K562 (cell line): ENCODE measurements at regions not wholly inside any gene's neighbourhood (a gene's known extent, or its start where the extent isn't known, plus 50 kb on each side); places are given as distances from the start of the nearest gene placed in this dataset.

Source experiments
- ATAC-seq: fragments of 200-7000 bp; cut with Tn5 transposase; 3 replicates; pipeline ENCODE4 v1.9.1; 2020; ENCODE audit warnings: moderate library complexity
- BruUV-seq: library from RNA; stranded (reverse); fragments of 400-500 nt; replicated peaks from 2 replicates; lab custom pipeline; 2021; lab: Mats Ljungman, UMichigan
- CTCF ChIA-PET: fragments of 300-600 bp; formaldehyde crosslinking; extraction: SDS; loops from one replicate; lab custom pipeline; 2021; ENCODE audit warnings: low intra/inter-chr PET ratio; lab: Yijun Ruan, JAX
- POLR2A ChIA-PET: fragments of 300-600, 350-650 bp; sonication (Branson Sonifier 250); formaldehyde crosslinking; extraction: SDS; loops from one replicate; lab custom pipeline; 2021; ENCODE audit warnings: antibody characterized with exemption, inconsistent platforms; lab: Yijun Ruan, JAX
- DNase-seq, 4 experiments: peaks; one replicate each; pipeline versions ENCODE4 v3.0.0 to v3.0.0-alpha.2; 2011 to 2018; ENCODE audit warnings: low spot score in 3 of 4, mixed read lengths in 3 of 4; ENCODE audit errors: extremely low read depth in 1 of 4
- FAIRE-seq: peaks from 2 replicates; lab custom pipeline; 2011; peaks lifted over from hg19 to GRCh38; lab: Jason Lieb, UNC
- H2AFZ ChIP-seq: 2 replicates; pipeline ENCODE4 v1.6.0; 2011; ENCODE audit warnings: low read depth, low read length, control low read depth, inconsistent platforms
- H3K27ac ChIP-seq: fragments of 200-600 bp; 3 replicates; pipeline ENCODE4 v1.8.0; 2011; ENCODE audit warnings: low read depth, mild to moderate bottlenecking, control low read depth, inconsistent platforms, low read length, moderate library complexity, mixed read lengths; ENCODE audit errors: extremely low read depth
- H3K27me3 ChIP-seq, 2 experiments: fragments of 300-600 bp in 1 of 2; 2 replicates in 1 of 2; 3 replicates in 1 of 2; pipeline versions ENCODE4 v1.6.0 to v1.8.0; 2011; ENCODE audit warnings: inconsistent platforms in 2 of 2, low read length in 2 of 2, mild to moderate bottlenecking in 1 of 2, mixed read lengths in 1 of 2, moderate library complexity in 1 of 2; ENCODE audit not compliant: control insufficient read depth in 2 of 2, insufficient read depth in 2 of 2
- H3K36me3 ChIP-seq: fragments of 300-600 bp; 3 replicates; pipeline ENCODE4 v1.8.0; 2011; ENCODE audit warnings: mild to moderate bottlenecking, low read length, inconsistent platforms; ENCODE audit not compliant: control insufficient read depth, insufficient read depth
- H3K4me1 ChIP-seq, 2 experiments: fragments of 200-600 bp in 1 of 2; replicated peaks in 1 of 2; 2 replicates in 1 of 2; 3 replicates in 1 of 2; pipeline versions ENCODE4 v1.5.1 to v1.8.0; 2011; ENCODE audit warnings: inconsistent platforms in 2 of 2, low read length in 2 of 2, mild to moderate bottlenecking in 1 of 2, mixed read lengths in 1 of 2, moderate library complexity in 1 of 2; ENCODE audit not compliant: control insufficient read depth in 2 of 2, insufficient read depth in 2 of 2
- H3K4me2 ChIP-seq: 2 replicates; pipeline ENCODE4 v1.6.1; 2011; ENCODE audit warnings: low read length, control low read depth, inconsistent platforms, mixed read lengths; ENCODE audit not compliant: insufficient read depth
- H3K4me3 ChIP-seq: fragments of 200-600 bp; sonication (generic), shearing (Covaris generic); 2 replicates; pipeline ENCODE4 v1.5.1; 2016; ENCODE audit warnings: control low read depth, inconsistent platforms
- H3K79me2 ChIP-seq: fragments of 200-600 bp; 3 replicates; pipeline ENCODE4 v1.8.0; 2011; ENCODE audit warnings: low read length, inconsistent platforms; ENCODE audit not compliant: control insufficient read depth, insufficient read depth
- H3K9ac ChIP-seq, 2 experiments: 2 replicates each; pipeline versions ENCODE4 v1.6.0 to v1.6.1; 2011; ENCODE audit warnings: low read depth in 2 of 2, low read length in 2 of 2, control low read depth in 1 of 2, inconsistent platforms in 1 of 2, mild to moderate bottlenecking in 1 of 2, mixed read lengths in 1 of 2; ENCODE audit not compliant: insufficient read depth in 1 of 2
- H3K9me1 ChIP-seq: one replicate; pipeline ENCODE4 v1.6.0; 2011; ENCODE audit warnings: inconsistent platforms, mild to moderate bottlenecking, low read length, moderate library complexity; ENCODE audit not compliant: control insufficient read depth, insufficient read depth
- H3K9me3 ChIP-seq: replicated peaks from 2 replicates; pipeline ENCODE4 v1.5.1; 2011; ENCODE audit warnings: low read depth, low read length, inconsistent platforms; ENCODE audit not compliant: control insufficient read depth, insufficient read depth
- H4K20me1 ChIP-seq: replicated peaks from 2 replicates; pipeline ENCODE4 v1.6.1; 2011; ENCODE audit warnings: low read length, inconsistent platforms, mixed read lengths; ENCODE audit not compliant: control insufficient read depth, insufficient read depth
- CC2D1A ChIP-seq: fragments of 450-650 bp; IDR thresholded peaks from 2 replicates; pipeline ENCODE4 v1.6.1; 2017; ENCODE audit warnings: mild to moderate bottlenecking
- DDX20 ChIP-seq: fragments of 450-650 bp; IDR thresholded peaks from 2 replicates; pipeline ENCODE4 v1.6.1; 2016; ENCODE audit warnings: missing genetic modification characterization, low read depth, mild to moderate bottlenecking, missing compliant biosample characterization, moderate library complexity
- FUS ChIP-seq: fragments of 200-400 bp; formaldehyde crosslinking; optimal IDR thresholded peaks from 2 replicates; pipeline ENCODE3; 2017; ENCODE audit warnings: low read depth, low read length
- GATAD2B ChIP-seq: fragments of 450-650 bp; IDR thresholded peaks from 2 replicates; pipeline ENCODE4 v1.6.1; 2017; ENCODE audit warnings: mild to moderate bottlenecking, borderline replicate concordance
- NFRKB ChIP-seq: fragments of 450-650 bp; IDR thresholded peaks from 2 replicates; pipeline ENCODE4 v1.6.1; 2016; ENCODE audit warnings: low read depth
- NR1H2 ChIP-seq: sonication (generic); formaldehyde crosslinking; IDR thresholded peaks from 2 replicates; pipeline ENCODE4 v1.4.0; 2020; ENCODE audit warnings: mild to moderate bottlenecking, missing genetic modification reagents
- NR3C1 ChIP-seq: sonication (generic); formaldehyde crosslinking; IDR thresholded peaks from 2 replicates; pipeline ENCODE4 v1.8.1; 2022; ENCODE audit warnings: missing genetic modification reagents
- RUNX1 ChIP-seq: sonication (generic); IDR thresholded peaks from 2 replicates; pipeline ENCODE4 v1.6.1; 2016; ENCODE audit warnings: antibody characterized with exemption, low read depth
- SRF ChIP-seq, 2 experiments: fragments of 250-450, 450-650 bp in 1 of 2; sonication (Bioruptor Pico) in 1 of 2; sonication (generic) in 1 of 2; formaldehyde crosslinking; IDR thresholded peaks; 2 replicates each; pipeline versions ENCODE4 v1.5.0 to v1.5.1; 2020 to 2022; ENCODE audit warnings: mild to moderate bottlenecking in 1 of 2, missing genetic modification reagents in 1 of 2
- STAT5B ChIP-seq: fragments of 250-450 bp; sonication (Bioruptor Pico); IDR thresholded peaks from 2 replicates; pipeline ENCODE4 v1.8.0; 2021; ENCODE audit warnings: mild to moderate bottlenecking, inconsistent platforms
- TFAM ChIP-seq: fragments of 250-450 bp; sonication (Bioruptor Pico); conservative IDR thresholded peaks from 2 replicates; pipeline ENCODE4 v1.5.0; 2021; ENCODE audit warnings: mild to moderate bottlenecking, moderate library complexity
- ZFP91 ChIP-seq: sonication (generic); formaldehyde crosslinking; IDR thresholded peaks from 2 replicates; pipeline ENCODE4 v1.8.0; 2022; ENCODE audit warnings: mild to moderate bottlenecking, missing genetic modification reagents
- ZNF124 ChIP-seq: sonication (generic); formaldehyde crosslinking; IDR thresholded peaks from 2 replicates; pipeline ENCODE4 v1.8.1; 2022; ENCODE audit warnings: missing genetic modification reagents
- ZNF165 ChIP-seq: fragments of 250-450 bp; sonication (Bioruptor Pico); IDR thresholded peaks from 2 replicates; pipeline ENCODE4 v1.4.0; 2020; ENCODE audit warnings: borderline replicate concordance
- WGBS: fragments of 100-300 bp; shearing (Covaris generic); methylation state at CpG from one replicate; pipeline ENCODE4 v1.1.6; 2016; ENCODE audit warnings: low coverage, mixed read lengths; ENCODE audit not compliant: insufficient coverage; ENCODE audit errors: missing lambda C conversion rate; 5-methylcytosine and 5-hydroxymethylcytosine counted together
- in situ Hi-C: fragments of 300-500 bp; cut with MboI; formaldehyde crosslinking; loops from 4 replicates; pipeline ENCODE4 v1.15.0; 2018; ENCODE audit warnings: inconsistent platforms, mixed read lengths
- intact Hi-C: fragments of 100-400 bp; cut with micrococcal nuclease; formaldehyde crosslinking; loops from 2 replicates; pipeline ENCODE4 v1.14.2; 2022
- TF ChIP-seq, protein P1 (sequence below), 2 experiments: fragments of 450-650 bp in 1 of 2; sonication (generic) in 1 of 2; formaldehyde crosslinking in 1 of 2; IDR thresholded peaks in 1 of 2; conservative IDR thresholded peaks in 1 of 2; 2 replicates each; pipeline versions ENCODE4 v1.6.1 to v1.8.1; 2016 to 2023; ENCODE audit warnings: mild to moderate bottlenecking in 2 of 2, moderate library complexity in 2 of 2, inconsistent platforms in 1 of 2, missing genetic modification reagents in 1 of 2

DNA sequence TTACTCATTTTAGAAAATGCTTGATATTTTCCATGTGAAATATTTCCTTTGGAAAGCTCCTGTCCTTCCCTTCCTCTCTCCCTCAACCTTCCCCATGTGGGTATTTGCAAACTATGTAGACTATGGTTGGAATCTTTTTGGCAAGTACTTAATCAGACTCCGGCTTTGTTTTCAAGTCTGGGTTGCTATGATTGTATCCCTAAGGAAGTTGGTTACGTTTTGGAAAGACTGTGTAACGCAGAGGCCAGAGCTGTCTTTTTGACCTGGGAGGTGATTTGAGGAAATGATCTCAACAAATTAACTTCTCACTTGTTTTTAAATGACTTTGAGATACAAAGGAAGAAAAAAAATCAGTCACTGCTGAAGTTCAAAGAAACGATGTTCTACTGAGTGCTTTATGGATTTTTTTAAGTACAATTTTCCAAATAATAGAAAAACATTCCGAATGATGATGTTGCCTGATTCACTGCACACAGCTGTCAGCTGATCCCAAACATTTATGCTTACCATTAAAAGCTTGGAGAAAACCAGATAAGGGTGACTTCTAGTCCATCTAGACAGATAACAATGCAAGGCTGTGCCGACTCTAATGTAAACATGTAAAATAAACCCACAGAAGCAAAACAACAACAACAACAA lies 145.5 kb upstream of the CELF2 start:
- TF ChIP-seq ZNF165 (CRISPR knock-in tag) (no peak), CC2D1A (no peak), DDX20 (tag) (no peak), NFRKB (no peak)
- no peak overlapping the region for H3K9ac ChIP-seq
- no peak for ATAC-seq
- intact Hi-C loops, result no loop called here
- no peak overlapping the region for H3K27ac ChIP-seq
- ChIA-PET CTCF (no interaction called here), POLR2A (no interaction called here)
- DNase-seq, result no peak
- no peak overlapping the region for H3K4me2 ChIP-seq
- H3K9me3 ChIP-seq, result no peaks in the 10 kb centered on the region; the same call in 1 of the 2 replicates
- no peaks in the 10 kb centered on the region for H3K27me3 ChIP-seq
- H4K20me1 ChIP-seq, result no peaks in the 10 kb centered on the region
- no peaks in the 10 kb centered on the region for H3K36me3 ChIP-seq
- H3K4me3 ChIP-seq, result no peak overlapping the region
- H2AFZ ChIP-seq, result no peak overlapping the region
- no peaks in the 10 kb centered on the region for H3K9me1 ChIP-seq
- no peak for FAIRE-seq
- no peaks in the 10 kb centered on the region for H3K4me1 ChIP-seq
- in situ Hi-C loops, result no loop called here
- BruUV-seq, result no TSS peak
- H3K79me2 ChIP-seq, result no peaks in the 10 kb centered on the region
- 0% methylated on average over 6 of the region's 6 CpGs for WGBS

DNA sequence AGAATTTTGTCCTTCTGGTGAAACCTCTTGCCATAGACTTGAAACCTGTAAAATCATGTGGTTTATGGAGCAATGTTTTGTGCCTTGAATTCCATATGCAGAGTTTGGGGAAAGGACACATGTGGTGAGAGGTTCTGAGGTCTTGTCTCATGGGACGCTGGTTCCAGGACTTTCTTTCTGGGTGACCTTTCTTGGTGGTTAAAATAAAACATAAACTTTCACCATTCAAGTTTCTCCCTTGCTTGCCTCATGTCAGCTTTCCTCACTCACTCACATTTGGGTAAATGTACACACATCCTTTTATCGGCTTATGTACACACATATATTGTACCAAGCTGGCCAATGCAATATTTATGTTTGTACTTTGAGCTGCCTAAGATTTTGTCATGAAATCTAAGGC lies 144.9 kb upstream of the CELF2 start:
- H2AFZ ChIP-seq, result no peak overlapping the region
- no peak for ATAC-seq
- no peak overlapping the region for H3K27ac ChIP-seq
- no peaks in the 10 kb centered on the region for H3K9me1 ChIP-seq
- H3K9ac ChIP-seq, result no peak overlapping the region
- no peaks in the 10 kb centered on the region for H3K36me3 ChIP-seq
- no peaks in the 10 kb centered on the region for H4K20me1 ChIP-seq
- no peak overlapping the region for H3K4me2 ChIP-seq
- H3K79me2 ChIP-seq, result no peaks in the 10 kb centered on the region
- in situ Hi-C loops, result no loop called here
- ChIA-PET CTCF (no interaction called here), POLR2A (no interaction called here)
- H3K4me3 ChIP-seq, result no peak overlapping the region
- no peaks in the 10 kb centered on the region for H3K9me3 ChIP-seq
- no peak for DNase-seq
- BruUV-seq, result no TSS peak
- intact Hi-C loops, result no loop called here
- no peaks in the 10 kb centered on the region for H3K4me1 ChIP-seq
- FAIRE-seq, result no peak
- 0% methylated on average over 2 of the region's 2 CpGs for WGBS
- no peaks in the 10 kb centered on the region for H3K27me3 ChIP-seq
- TF ChIP-seq NR3C1 (CRISPR knock-in tag) (no peak), GATAD2B (no peak), FUS (no peak), SRF (CRISPR knock-in tag; IDR thresholded peaks at IDR 0.05) (no peak), ZFP91 (CRISPR knock-in tag) (no peak), STAT5B (no peak), NR1H2 (no peak), ZNF124 (CRISPR knock-in tag) (no peak), TFAM (CRISPR knock-in tag) (no peak), RUNX1 (no peak)
- TF ChIP-seq, protein P1, sequence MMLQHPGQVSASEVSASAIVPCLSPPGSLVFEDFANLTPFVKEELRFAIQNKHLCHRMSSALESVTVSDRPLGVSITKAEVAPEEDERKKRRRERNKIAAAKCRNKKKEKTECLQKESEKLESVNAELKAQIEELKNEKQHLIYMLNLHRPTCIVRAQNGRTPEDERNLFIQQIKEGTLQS (IDR thresholded peaks at IDR 0.05), result no peak
- TF ChIP-seq, protein P1 (CRISPR knock-in tag; conservative IDR thresholded peaks at IDR 0.05), result no peak
